ENCODE measurements at regions not wholly inside any gene's neighbourhood (a gene's known extent, or its start where the extent isn't known, plus 50 kb on each side); places are given as distances from the start of the nearest gene placed in this dataset.

DNA sequence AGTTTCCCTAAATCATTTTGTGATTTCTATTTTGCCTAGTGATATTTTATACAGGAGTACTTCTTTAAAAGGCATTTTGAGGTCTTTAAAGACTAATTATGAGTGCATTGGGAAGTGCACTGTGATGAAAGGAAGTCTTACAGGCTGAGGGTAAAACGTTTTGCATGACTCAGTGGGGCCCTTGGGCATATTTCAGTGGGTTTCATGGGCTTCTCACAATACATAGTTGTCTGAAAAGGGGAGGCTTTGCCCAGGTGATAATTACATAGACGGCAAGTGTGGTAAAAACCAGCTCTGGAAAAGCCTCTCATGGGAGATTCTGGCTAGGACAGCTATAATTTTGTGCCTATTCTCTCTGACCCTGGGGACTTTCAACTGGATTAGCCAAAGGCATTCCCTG is 387.2 kb downstream of the ARHGEF28 start:
- Mint-ChIP-seq H3K4me1 (ENCODE audit: low read depth, unreplicated experiment) (no peaks in the 10 kb centered on the region), H3K27me3 (ENCODE audit: insufficient read depth, unreplicated experiment) (peaks cover 2% of the 10 kb centered on the region), H3K9me3 (ENCODE audit: unreplicated experiment) (no peaks in the 10 kb centered on the region), H3K36me3 (ENCODE audit: insufficient read depth, unreplicated experiment) (no peaks in the 10 kb centered on the region), H3K27ac (ENCODE audit: unreplicated experiment) (no peak overlapping the region), H3K4me3 (ENCODE audit: unreplicated experiment) (no peak overlapping the region)
- intact Hi-C loops (cut with micrococcal nuclease; ENCODE audit: unreplicated experiment): no loop called here
- no peaks in the 10 kb centered on the region for H3K27me3 ChIP-seq (replicated peaks; ENCODE audit: control insufficient read depth, insufficient read depth, low read length)
- no TSS peak for BruUV-seq (replicated peaks)
- no peak for TF ChIP-seq CTCF (IDR thresholded peaks at IDR 0.05; ENCODE audit: insufficient read depth in 1 of 2, low read depth in 1 of 2, low read length in 1 of 2, severe bottlenecking in 1 of 2, unreplicated experiment in 1 of 2)
- no peak for DNase-seq
- ChIA-PET POLR2A (no interaction called here), CTCF (no interaction called here)
- no peaks in the 10 kb centered on the region for H3K36me3 ChIP-seq (ENCODE audit: control insufficient read depth, insufficient read depth, low read length)
- no peaks in the 10 kb centered on the region for H3K4me1 ChIP-seq
- H3K9me3 ChIP-seq: no peaks in the 10 kb centered on the region
- no peak overlapping the region for H3K4me3 ChIP-seq (ENCODE audit: low read depth, low read length)

GRCh38 chr5:74009502-74009901 is 383.5 kb downstream of the ARHGEF28 start:
- Histone ChIP-seq H3K4me3 (ENCODE audit: low read depth, low read length) (no peak overlapping the region), H3K9me3 (no peaks in the 10 kb centered on the region), H3K4me1 (no peaks in the 10 kb centered on the region), H3K27me3 (replicated peaks; ENCODE audit: control insufficient read depth, insufficient read depth, low read length) (no peaks in the 10 kb centered on the region), H3K36me3 (ENCODE audit: control insufficient read depth, insufficient read depth, low read length) (no peaks in the 10 kb centered on the region)
- BruUV-seq (replicated peaks): no TSS peak
- POLR2A ChIA-PET: no interaction called here
- Mint-ChIP-seq H3K9me3 (ENCODE audit: unreplicated experiment) (no peaks in the 10 kb centered on the region), H3K4me1 (ENCODE audit: low read depth, unreplicated experiment) (no peaks in the 10 kb centered on the region), H3K27me3 (ENCODE audit: insufficient read depth, unreplicated experiment) (peaks cover 4% of the 10 kb centered on the region), H3K36me3 (ENCODE audit: insufficient read depth, unreplicated experiment) (no peaks in the 10 kb centered on the region), H3K27ac (ENCODE audit: unreplicated experiment) (no peak overlapping the region), H3K4me3 (ENCODE audit: unreplicated experiment) (no peak overlapping the region)
- no peak for TF ChIP-seq CTCF (IDR thresholded peaks at IDR 0.05; ENCODE audit: insufficient read depth in 1 of 2, low read depth in 1 of 2, low read length in 1 of 2, severe bottlenecking in 1 of 2, unreplicated experiment in 1 of 2)
- no peak for DNase-seq
- CTCF ChIA-PET: no interaction called here
- intact Hi-C loops (cut with micrococcal nuclease; ENCODE audit: unreplicated experiment): no loop called here

- POLR2A ChIA-PET: no interaction called here
Measured at GRCh38 chr5:74007193-74007592, 381.2 kb downstream of the ARHGEF28 start.

More at GRCh38 chr5:74007193-74007592, 381.2 kb downstream of the ARHGEF28 start:
- Mint-ChIP-seq H3K27ac (ENCODE audit: unreplicated experiment) (no peak overlapping the region), H3K27me3 (ENCODE audit: insufficient read depth, unreplicated experiment) (peaks cover 4% of the 10 kb centered on the region), H3K36me3 (ENCODE audit: insufficient read depth, unreplicated experiment) (no peaks in the 10 kb centered on the region), H3K4me3 (ENCODE audit: unreplicated experiment) (no peak overlapping the region), H3K9me3 (ENCODE audit: unreplicated experiment) (no peaks in the 10 kb centered on the region), H3K4me1 (ENCODE audit: low read depth, unreplicated experiment) (no peaks in the 10 kb centered on the region)
- no peaks in the 10 kb centered on the region for H3K27me3 ChIP-seq (replicated peaks; ENCODE audit: control insufficient read depth, insufficient read depth, low read length)
- H3K9me3 ChIP-seq: no peaks in the 10 kb centered on the region
- CTCF ChIA-PET: no interaction called here
- no TSS peak for BruUV-seq (replicated peaks)
- no peak for TF ChIP-seq CTCF (IDR thresholded peaks at IDR 0.05; ENCODE audit: insufficient read depth in 1 of 2, low read depth in 1 of 2, low read length in 1 of 2, severe bottlenecking in 1 of 2, unreplicated experiment in 1 of 2)
- DNase-seq: no peak
- intact Hi-C loops (cut with micrococcal nuclease; ENCODE audit: unreplicated experiment): no loop called here
- H3K4me1 ChIP-seq: no peaks in the 10 kb centered on the region
- no peaks in the 10 kb centered on the region for H3K36me3 ChIP-seq (ENCODE audit: control insufficient read depth, insufficient read depth, low read length)
- no peak overlapping the region for H3K4me3 ChIP-seq (ENCODE audit: low read depth, low read length)
